BE2C (cell line): ENCODE measurements at regions not wholly inside any gene's neighbourhood (a gene's known extent, or its start where the extent isn't known, plus 50 kb on each side); places are given as distances from the start of the nearest gene placed in this dataset.

Source experiments
- DNase-seq: peaks from one replicate; pipeline ENCODE4 v3.0.0-alpha.2; 2020
- H3K27me3 ChIP-seq: fragments of 250-450 bp; sonication (Bioruptor Pico); 2 replicates; pipeline ENCODE4 v1.5.1; 2020; ENCODE audit warnings: mild to moderate bottlenecking
- H3K36me3 ChIP-seq: fragments of 250-450 bp; sonication (Bioruptor Pico); 2 replicates; pipeline ENCODE4 v1.5.1; 2020; ENCODE audit warnings: mild to moderate bottlenecking
- H3K4me1 ChIP-seq: fragments of 250-450 bp; sonication (Bioruptor Pico); 2 replicates; pipeline ENCODE4 v1.5.1; 2020
- H3K4me3 ChIP-seq: 2 replicates; pipeline ENCODE4 v1.5.1; 2011; ENCODE audit warnings: low read depth, low read length
- H3K9me3 ChIP-seq: fragments of 250-450 bp; sonication (Bioruptor Pico); 2 replicates; pipeline ENCODE4 v1.5.1; 2020
- TF ChIP-seq, protein P1 (sequence below): IDR thresholded peaks from 2 replicates; pipeline ENCODE4 v1.5.1; 2012; ENCODE audit warnings: mild to moderate bottlenecking, low read depth, low read length

DNA sequence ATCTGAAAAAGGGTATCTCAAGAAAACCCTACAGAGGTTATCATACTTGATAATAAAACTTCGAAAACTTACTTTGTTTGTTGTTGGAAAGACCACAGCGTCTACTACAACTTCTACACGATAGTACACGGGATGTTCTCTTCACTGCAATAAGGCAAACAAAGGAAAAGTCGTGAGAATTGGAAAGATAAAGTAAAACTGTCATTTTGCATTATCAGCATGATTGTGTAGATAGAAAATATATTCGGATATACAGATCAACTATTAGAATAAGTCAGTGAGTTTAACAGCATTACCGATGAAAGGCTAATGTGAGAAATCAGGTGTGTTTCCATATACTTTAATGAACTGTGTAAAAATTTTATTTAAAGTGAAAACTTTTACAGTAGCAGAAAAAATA is 287.4 kb downstream of the KLF6 start:
- no peaks in the 10 kb centered on the region for H3K36me3 ChIP-seq
- DNase-seq: no peak

DNA sequence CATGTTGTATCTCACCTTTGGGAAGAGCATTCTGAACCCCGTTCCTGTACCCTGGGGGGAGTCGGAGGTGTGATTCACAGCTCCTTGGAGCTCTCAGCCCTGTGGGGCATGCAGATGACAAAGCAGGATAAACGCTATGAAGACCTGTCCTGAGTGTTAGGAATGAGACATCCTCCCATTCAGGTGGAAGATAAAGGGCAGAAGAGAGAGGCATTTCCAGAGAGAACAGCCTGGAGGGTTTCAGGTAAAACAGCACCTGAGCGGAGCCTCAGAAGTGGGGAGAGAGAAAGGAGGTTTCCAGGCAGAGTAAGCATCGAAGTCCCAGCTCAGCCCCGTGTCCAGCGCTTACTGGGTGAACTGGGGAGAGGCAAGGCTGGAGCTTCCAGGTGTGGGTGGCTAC is 288.9 kb downstream of the KLF6 start:
- no peak for DNase-seq
- H3K4me1 ChIP-seq: no peaks in the 10 kb centered on the region
- H3K4me3 ChIP-seq: no peak overlapping the region
- H3K27me3 ChIP-seq: no peaks in the 10 kb centered on the region
- TF ChIP-seq, protein P1, sequence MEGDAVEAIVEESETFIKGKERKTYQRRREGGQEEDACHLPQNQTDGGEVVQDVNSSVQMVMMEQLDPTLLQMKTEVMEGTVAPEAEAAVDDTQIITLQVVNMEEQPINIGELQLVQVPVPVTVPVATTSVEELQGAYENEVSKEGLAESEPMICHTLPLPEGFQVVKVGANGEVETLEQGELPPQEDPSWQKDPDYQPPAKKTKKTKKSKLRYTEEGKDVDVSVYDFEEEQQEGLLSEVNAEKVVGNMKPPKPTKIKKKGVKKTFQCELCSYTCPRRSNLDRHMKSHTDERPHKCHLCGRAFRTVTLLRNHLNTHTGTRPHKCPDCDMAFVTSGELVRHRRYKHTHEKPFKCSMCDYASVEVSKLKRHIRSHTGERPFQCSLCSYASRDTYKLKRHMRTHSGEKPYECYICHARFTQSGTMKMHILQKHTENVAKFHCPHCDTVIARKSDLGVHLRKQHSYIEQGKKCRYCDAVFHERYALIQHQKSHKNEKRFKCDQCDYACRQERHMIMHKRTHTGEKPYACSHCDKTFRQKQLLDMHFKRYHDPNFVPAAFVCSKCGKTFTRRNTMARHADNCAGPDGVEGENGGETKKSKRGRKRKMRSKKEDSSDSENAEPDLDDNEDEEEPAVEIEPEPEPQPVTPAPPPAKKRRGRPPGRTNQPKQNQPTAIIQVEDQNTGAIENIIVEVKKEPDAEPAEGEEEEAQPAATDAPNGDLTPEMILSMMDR: no peak
- no peaks in the 10 kb centered on the region for H3K36me3 ChIP-seq
- H3K9me3 ChIP-seq: no peaks in the 10 kb centered on the region

More for the DNA sequence above, 287.4 kb downstream of the KLF6 start:
- Histone ChIP-seq H3K4me1 (no peaks in the 10 kb centered on the region), H3K9me3 (no peaks in the 10 kb centered on the region), H3K4me3 (no peak overlapping the region), H3K27me3 (no peaks in the 10 kb centered on the region)
- TF ChIP-seq, protein P1: no peak

DNA sequence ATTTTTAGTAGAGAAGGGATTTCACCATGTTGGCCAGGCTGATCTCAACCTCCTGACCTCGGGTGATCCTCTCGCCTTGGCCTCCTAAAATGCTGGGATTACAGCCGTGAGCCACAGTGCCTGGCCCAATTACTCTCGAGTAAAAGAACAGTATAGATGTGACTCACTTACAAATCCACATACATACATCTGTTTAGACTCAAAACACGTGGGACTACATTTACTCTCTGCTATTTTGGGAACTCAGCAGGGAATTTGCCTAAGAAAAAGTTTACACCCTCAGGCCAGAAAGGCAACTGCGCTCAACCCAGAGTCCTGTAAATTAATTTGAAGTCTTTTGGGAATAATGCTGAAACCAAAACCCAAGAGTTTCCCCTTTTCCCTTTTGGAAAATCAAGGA is 289.7 kb downstream of the KLF6 start:
- Histone ChIP-seq H3K36me3 (no peaks in the 10 kb centered on the region), H3K4me3 (no peak overlapping the region)

GRCh38 chr10:3494838-3495230 is 290.2 kb downstream of the KLF6 start:
- no peak for DNase-seq
- TF ChIP-seq, protein P1: no peak
- H3K9me3 ChIP-seq: no peaks in the 10 kb centered on the region
- no peak overlapping the region for H3K4me3 ChIP-seq
- no peaks in the 10 kb centered on the region for H3K36me3 ChIP-seq
- H3K27me3 ChIP-seq: no peaks in the 10 kb centered on the region
- no peaks in the 10 kb centered on the region for H3K4me1 ChIP-seq

More for the DNA sequence above, 289.7 kb downstream of the KLF6 start:
- Histone ChIP-seq H3K27me3 (no peaks in the 10 kb centered on the region), H3K4me1 (no peaks in the 10 kb centered on the region), H3K9me3 (no peaks in the 10 kb centered on the region)
- TF ChIP-seq, protein P1: no peak
- no peak for DNase-seq

- no peaks in the 10 kb centered on the region for H3K27me3 ChIP-seq
- TF ChIP-seq, protein P1: no peak
- H3K4me1 ChIP-seq: no peaks in the 10 kb centered on the region
- DNase-seq: no peak
- H3K4me3 ChIP-seq: no peak overlapping the region
- no peaks in the 10 kb centered on the region for H3K36me3 ChIP-seq
- H3K9me3 ChIP-seq: no peaks in the 10 kb centered on the region
These were observed 290.7 kb downstream of the KLF6 start for GRCh38 chr10:3494131-3494837.

- H3K9me3 ChIP-seq: no peaks in the 10 kb centered on the region
- DNase-seq: no peak
- no peaks in the 10 kb centered on the region for H3K4me1 ChIP-seq
- H3K4me3 ChIP-seq: no peak overlapping the region
- H3K27me3 ChIP-seq: no peaks in the 10 kb centered on the region
- no peaks in the 10 kb centered on the region for H3K36me3 ChIP-seq
- TF ChIP-seq, protein P1: no peak
These were observed 291.4 kb downstream of the KLF6 start for GRCh38 chr10:3493621-3494020.
